ENCODE measurements at regions not wholly inside any gene's neighbourhood (a gene's known extent, or its start where the extent isn't known, plus 50 kb on each side); places are given as distances from the start of the nearest gene placed in this dataset.
"Not testable (repeated sequence)": the region's sequence is repeated elsewhere in the genome, so short reads cannot be mapped to it uniquely, and the experiment has no call there.

DNA sequence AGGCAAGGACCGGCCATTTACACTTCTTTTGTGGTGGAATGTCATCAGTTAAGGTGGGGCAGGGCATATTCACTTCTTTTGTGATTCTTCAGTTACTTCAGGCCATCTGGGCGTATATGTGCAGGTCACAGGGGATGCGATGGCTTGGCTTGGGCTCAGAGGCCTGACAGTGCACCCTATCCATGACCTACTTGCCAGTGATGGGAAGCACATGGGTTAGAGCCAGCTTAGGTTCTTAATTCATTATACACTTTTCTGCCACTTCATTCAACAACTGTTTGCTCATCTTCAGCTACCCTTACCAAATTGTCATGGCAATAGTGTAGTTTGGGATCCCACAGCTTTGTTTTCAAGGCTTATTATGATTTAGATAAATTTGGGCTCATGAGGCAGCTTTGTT is 56.9 kb upstream of the TRHDE start:
- CTCF ChIA-PET: not testable (repeated sequence)

GRCh38 chr12:72219937-72220336 is 52.2 kb upstream of the TRHDE start:
- Mint-ChIP-seq H3K36me3 (no peaks in the 10 kb centered on the region), H3K27ac (no peak overlapping the region), H3K27me3 (no peaks in the 10 kb centered on the region), H3K9me3 (no peaks in the 10 kb centered on the region), H3K4me1 (ENCODE audit: low read depth) (no peaks in the 10 kb centered on the region), H3K4me3 (no peak overlapping the region)
- DNase-seq: no peak
- intact Hi-C loops (cut with micrococcal nuclease): no loop called here
- CTCF ChIA-PET: no interaction called here
- POLR2A ChIA-PET: no interaction called here

More for the DNA sequence above, 56.9 kb upstream of the TRHDE start:
- DNase-seq; H3K27me3 Mint-ChIP-seq; H3K9me3 Mint-ChIP-seq; intact Hi-C loops (cut with micrococcal nuclease); H3K4me3 Mint-ChIP-seq; H3K36me3 Mint-ChIP-seq; H3K27ac Mint-ChIP-seq; POLR2A ChIA-PET; H3K4me1 Mint-ChIP-seq (ENCODE audit: low read depth): not testable (repeated sequence)

All from activated CD4-positive, alpha-beta memory T cell treated with anti-CD3 and anti-CD28 coated beads for 36 hours (primary cell).